Colonic mucosa (tissue), 4 donors: ENCODE measurements at regions not wholly inside any gene's neighbourhood (a gene's known extent, or its start where the extent isn't known, plus 50 kb on each side); places are given as distances from the start of the nearest gene placed in this dataset.

Experiments
- DNase-seq: peaks from one replicate; pipeline ENCODE4 v3.0.0-alpha.2; 2020
- H3K27ac ChIP-seq: fragments of 200-600 bp; one replicate; pipeline ENCODE4 v1.8.0; 2021
- H3K27me3 ChIP-seq: fragments of 200-600 bp; one replicate; pipeline ENCODE4 v1.8.0; 2021
- H3K36me3 ChIP-seq: fragments of 200-600 bp; one replicate; pipeline ENCODE4 v1.8.0; 2021
- H3K4me1 ChIP-seq: fragments of 200-600 bp; one replicate; pipeline ENCODE4 v1.8.0; 2021; ENCODE audit warnings: mild to moderate bottlenecking
- H3K4me3 ChIP-seq: fragments of 200-600 bp; one replicate; pipeline ENCODE4 v1.8.0; 2021
- H3K9ac ChIP-seq, 2 donors: one replicate each; pipeline ENCODE4 v1.7.0; 2013; ENCODE audit warnings: control low read depth in 2 of 2, low read depth in 2 of 2, low read length in 2 of 2
- H3K9me3 ChIP-seq: fragments of 200-600 bp; one replicate; pipeline ENCODE4 v1.8.0; 2021
- CTCF ChIP-seq: fragments of 200-600 bp; IDR thresholded peaks from one replicate; pipeline ENCODE4 v1.8.0; 2022; ENCODE audit warnings: antibody characterized with exemption, mild to moderate bottlenecking
- intact Hi-C: fragments of 100-400 bp; cut with DNase I; formaldehyde crosslinking; loops from one replicate; pipeline ENCODE4 v1.14.1; 2022
- donor health status: healthy.
- donor health status: DM: no; HTN: no; CAD: no.
- donor health status: DM: no; HTN: no; CAD: no.

- TF ChIP-seq CTCF, result no peak
- H3K27ac ChIP-seq, result no peak overlapping the region
- H3K9ac ChIP-seq, result no peak overlapping the region
- intact Hi-C loops, result no loop called here
- no peaks in the 10 kb centered on the region for H3K4me1 ChIP-seq
- no peaks in the 10 kb centered on the region for H3K36me3 ChIP-seq
- no peaks in the 10 kb centered on the region for H3K9me3 ChIP-seq
- no peaks in the 10 kb centered on the region for H3K27me3 ChIP-seq
- no peak overlapping the region for H3K4me3 ChIP-seq
- DNase-seq, result no peak
Observed at GRCh38 chr9:38136386-38136785, 67.4 kb upstream of the SHB start.

- Histone ChIP-seq H3K4me3 (no peak overlapping the region), H3K9ac (no peak overlapping the region), H3K4me1 (no peaks in the 10 kb centered on the region), H3K36me3 (no peaks in the 10 kb centered on the region), H3K9me3 (no peaks in the 10 kb centered on the region), H3K27me3 (no peaks in the 10 kb centered on the region), H3K27ac (no peak overlapping the region)
- no peak for DNase-seq
- intact Hi-C loops, result no loop called here
- no peak for TF ChIP-seq CTCF
Observed at GRCh38 chr9:38134611-38135237, 65.7 kb upstream of the SHB start.

GRCh38 chr9:38133595-38133994, 64.6 kb upstream of the SHB start:
- TF ChIP-seq CTCF, result no peak
- Histone ChIP-seq H3K9ac (no peak overlapping the region), H3K27me3 (no peaks in the 10 kb centered on the region), H3K4me1 (no peaks in the 10 kb centered on the region), H3K4me3 (no peak overlapping the region), H3K27ac (no peak overlapping the region), H3K36me3 (no peaks in the 10 kb centered on the region), H3K9me3 (no peaks in the 10 kb centered on the region)
- intact Hi-C loops, result no loop called here
- no peak for DNase-seq

GRCh38 chr9:38132956-38133355, 63.9 kb upstream of the SHB start:
- no peak for DNase-seq
- TF ChIP-seq CTCF, result no peak
- Histone ChIP-seq H3K4me3 (no peak overlapping the region), H3K27ac (no peak overlapping the region), H3K27me3 (no peaks in the 10 kb centered on the region), H3K9ac (no peak overlapping the region), H3K4me1 (no peaks in the 10 kb centered on the region), H3K9me3 (no peaks in the 10 kb centered on the region), H3K36me3 (no peaks in the 10 kb centered on the region)
- intact Hi-C loops, result no loop called here

- intact Hi-C loops, result no loop called here
- no peak for DNase-seq
- no peak overlapping the region for H3K9ac ChIP-seq
- no peak overlapping the region for H3K27ac ChIP-seq
- no peaks in the 10 kb centered on the region for H3K27me3 ChIP-seq
- H3K4me3 ChIP-seq, result no peak overlapping the region
- no peaks in the 10 kb centered on the region for H3K4me1 ChIP-seq
- H3K36me3 ChIP-seq, result no peaks in the 10 kb centered on the region
- no peaks in the 10 kb centered on the region for H3K9me3 ChIP-seq
- no peak for TF ChIP-seq CTCF
Observed at GRCh38 chr9:38131729-38132128, 62.7 kb upstream of the SHB start.

GRCh38 chr9:38130724-38131123, 61.7 kb upstream of the SHB start:
- H3K9me3 ChIP-seq, result no peaks in the 10 kb centered on the region
- intact Hi-C loops, result no loop called here
- TF ChIP-seq CTCF, result no peak
- H3K4me1 ChIP-seq, result no peaks in the 10 kb centered on the region
- no peaks in the 10 kb centered on the region for H3K27me3 ChIP-seq
- H3K36me3 ChIP-seq, result no peaks in the 10 kb centered on the region
- no peak for DNase-seq
- no peak overlapping the region for H3K4me3 ChIP-seq
- H3K27ac ChIP-seq, result no peak overlapping the region
- H3K9ac ChIP-seq, result no peak overlapping the region
